ENCODE measurements at regions not wholly inside any gene's neighbourhood (a gene's known extent, or its start where the extent isn't known, plus 50 kb on each side); places are given as distances from the start of the nearest gene placed in this dataset.

GRCh38 chr15:48021336-48022086 lies 99.3 kb upstream of the SLC24A5 start:
- Histone ChIP-seq H3K27ac (no peak overlapping the region), H3K4me3 (no peak overlapping the region), H3K27me3 (no peaks in the 10 kb centered on the region), H3K4me1 (no peaks in the 10 kb centered on the region), H3K9me3 (no peaks in the 10 kb centered on the region), H3K36me3 (no peaks in the 10 kb centered on the region)
- 80 to 87% methylated on average over 6 of the region's 6 CpGs for WGBS, 2 donors
- no peak for TF ChIP-seq CTCF (IDR thresholded peaks at IDR 0.05)
- no peak for TF ChIP-seq EP300 (IDR thresholded peaks at IDR 0.05)
- no peak for TF ChIP-seq POLR2A (IDR thresholded peaks at IDR 0.05)
- no peak for DNase-seq (ENCODE audit: low spot score in 2 of 2)

DNA sequence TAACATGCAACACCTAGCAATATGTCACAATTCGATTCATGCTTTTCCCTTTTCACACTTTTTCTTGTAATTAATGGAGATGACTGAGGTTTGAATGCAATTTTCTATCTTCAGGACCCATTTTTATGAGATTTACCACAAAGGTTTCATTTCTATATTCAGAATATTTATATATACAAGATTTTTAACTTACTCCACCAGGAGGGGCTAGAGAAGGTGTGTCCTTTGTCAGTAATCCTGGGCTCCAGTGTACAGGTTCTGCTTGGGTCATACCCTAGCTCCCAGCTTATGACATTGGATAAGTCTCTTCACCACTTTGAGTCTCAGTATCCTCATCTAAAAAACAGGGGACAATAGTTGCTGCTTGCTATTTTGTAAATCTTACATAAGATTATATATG lies 95.7 kb upstream of the SLC24A5 start:
- no peaks in the 10 kb centered on the region for H3K4me1 ChIP-seq
- DNase-seq (ENCODE audit: low spot score in 2 of 2), result no peak
- H3K9me3 ChIP-seq, result no peaks in the 10 kb centered on the region
- TF ChIP-seq CTCF (IDR thresholded peaks at IDR 0.05) (no peak), POLR2A (IDR thresholded peaks at IDR 0.05) (no peak), EP300 (IDR thresholded peaks at IDR 0.05) (no peak)
- H3K36me3 ChIP-seq, result no peaks in the 10 kb centered on the region
- no peak overlapping the region for H3K4me3 ChIP-seq
- H3K27me3 ChIP-seq, result no peaks in the 10 kb centered on the region
- 91 to 97% methylated on average over 1 of the region's 1 CpG for WGBS, 2 donors
- no peak overlapping the region for H3K27ac ChIP-seq

DNA sequence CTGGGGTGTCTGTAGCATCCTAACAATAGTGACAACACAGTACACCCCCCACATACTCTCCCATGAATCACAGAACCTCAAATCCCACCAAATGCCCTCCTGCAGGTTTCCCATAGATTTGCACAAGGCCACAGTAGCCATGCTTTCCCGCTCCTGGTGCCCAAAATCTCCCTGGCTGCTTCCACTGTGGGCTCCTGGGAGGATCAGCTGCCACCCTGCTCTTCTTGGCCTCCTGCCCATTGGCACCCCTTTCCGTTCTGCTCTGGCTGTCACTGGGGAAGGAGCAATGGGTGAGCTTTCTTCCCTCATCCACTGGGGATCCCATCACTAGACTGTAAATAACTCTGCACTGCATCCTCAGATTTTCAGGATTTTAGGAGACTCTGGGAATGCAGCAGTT lies 92.1 kb upstream of the SLC24A5 start:
- 76 to 85% methylated on average over 2 of the region's 2 CpGs for WGBS, 2 donors
- no peaks in the 10 kb centered on the region for H3K4me1 ChIP-seq
- no peak for TF ChIP-seq POLR2A (IDR thresholded peaks at IDR 0.05)
- TF ChIP-seq CTCF (IDR thresholded peaks at IDR 0.05), result no peak
- no peak for TF ChIP-seq EP300 (IDR thresholded peaks at IDR 0.05)
- H3K36me3 ChIP-seq, result no peaks in the 10 kb centered on the region
- H3K9me3 ChIP-seq, result no peaks in the 10 kb centered on the region
- no peak overlapping the region for H3K27ac ChIP-seq
- DNase-seq (ENCODE audit: low spot score in 2 of 2), result no peak
- H3K4me3 ChIP-seq, result no peak overlapping the region
- no peaks in the 10 kb centered on the region for H3K27me3 ChIP-seq

DNA sequence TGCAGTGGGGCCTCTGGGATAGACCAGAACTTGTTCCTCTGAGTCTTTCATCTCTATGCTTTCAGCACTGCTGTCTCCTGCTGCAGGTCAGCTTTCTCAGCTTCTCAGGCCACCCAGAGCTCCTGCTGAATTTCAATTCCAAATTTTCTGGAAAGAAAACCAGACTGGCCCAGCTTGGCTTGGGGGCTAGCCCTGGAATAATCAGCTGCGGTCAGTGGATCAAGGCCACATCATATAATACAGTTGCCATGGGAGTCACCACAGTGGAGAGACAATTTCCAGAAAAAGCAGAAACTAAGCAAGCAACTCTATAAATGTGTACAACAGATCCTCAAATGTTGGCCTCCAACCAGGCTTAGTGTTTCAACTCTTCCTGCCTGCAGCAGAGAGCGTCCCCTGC lies 91.1 kb upstream of the SLC24A5 start:
- H3K27me3 ChIP-seq, result no peaks in the 10 kb centered on the region
- H3K9me3 ChIP-seq, result no peaks in the 10 kb centered on the region
- H3K27ac ChIP-seq, result no peak overlapping the region
- no peaks in the 10 kb centered on the region for H3K4me1 ChIP-seq
- WGBS, 2 donors, result 85 to 91% methylated on average over 2 of the region's 2 CpGs
- no peak for TF ChIP-seq CTCF (IDR thresholded peaks at IDR 0.05)
- TF ChIP-seq POLR2A (IDR thresholded peaks at IDR 0.05), result no peak
- no peak for TF ChIP-seq EP300 (IDR thresholded peaks at IDR 0.05)
- no peak overlapping the region for H3K4me3 ChIP-seq
- no peak for DNase-seq (ENCODE audit: low spot score in 2 of 2)
- no peaks in the 10 kb centered on the region for H3K36me3 ChIP-seq

- no peak for TF ChIP-seq EP300 (IDR thresholded peaks at IDR 0.05)
- TF ChIP-seq CTCF (IDR thresholded peaks at IDR 0.05), result no peak
- TF ChIP-seq POLR2A (IDR thresholded peaks at IDR 0.05), result no peak
- no peaks in the 10 kb centered on the region for H3K36me3 ChIP-seq
- H3K27me3 ChIP-seq, result no peaks in the 10 kb centered on the region
- 100% methylated on average over 1 of the region's 1 CpG for WGBS, 2 donors
- no peak overlapping the region for H3K4me3 ChIP-seq
- DNase-seq (ENCODE audit: low spot score in 2 of 2), result no peak
- no peaks in the 10 kb centered on the region for H3K4me1 ChIP-seq
- no peaks in the 10 kb centered on the region for H3K9me3 ChIP-seq
- no peak overlapping the region for H3K27ac ChIP-seq
Observed at GRCh38 chr15:48031466-48031865, 89.3 kb upstream of the SLC24A5 start.
